Subcutaneous abdominal adipose tissue (tissue), 5 donors: ENCODE measurements at regions not wholly inside any gene's neighbourhood (a gene's known extent, or its start where the extent isn't known, plus 50 kb on each side); places are given as distances from the start of the nearest gene placed in this dataset.

ENCODE experiments used
- H3K27ac ChIP-seq: one replicate; pipeline ENCODE4 v1.7.0; 2013; ENCODE audit warnings: low read depth, mild to moderate bottlenecking, inconsistent platforms, low read length, moderate library complexity
- H3K27me3 ChIP-seq, 5 donors: one replicate each; pipeline ENCODE4 v1.7.0; 2013; ENCODE audit warnings: low read length in 5 of 5, inconsistent platforms in 1 of 5; ENCODE audit not compliant: control insufficient read depth in 5 of 5, insufficient read depth in 4 of 5
- H3K36me3 ChIP-seq, 5 donors: one replicate each; pipeline ENCODE4 v1.7.0; 2013; ENCODE audit warnings: low read length in 5 of 5; ENCODE audit not compliant: control insufficient read depth in 5 of 5, insufficient read depth in 5 of 5
- H3K4me1 ChIP-seq, 5 donors: one replicate each; pipeline ENCODE4 v1.7.0; 2013; ENCODE audit warnings: low read length in 5 of 5, mild to moderate bottlenecking in 3 of 5, moderate library complexity in 1 of 5; ENCODE audit not compliant: control insufficient read depth in 5 of 5, insufficient read depth in 5 of 5
- H3K4me3 ChIP-seq, 5 donors: one replicate each; pipeline ENCODE4 v1.7.0; 2013; ENCODE audit warnings: low read length in 5 of 5, low read depth in 1 of 5
- H3K9ac ChIP-seq, 5 donors: one replicate each; pipeline ENCODE4 v1.7.0; 2013; ENCODE audit warnings: low read length in 5 of 5, mild to moderate bottlenecking in 4 of 5, moderate library complexity in 3 of 5
- H3K9me3 ChIP-seq, 5 donors: one replicate each; pipeline ENCODE4 v1.7.0; 2013; ENCODE audit warnings: low read length in 5 of 5; ENCODE audit not compliant: control insufficient read depth in 5 of 5
- donor health status: healthy.
- donor health status: healthy.
- donor health status: healthy.
- donor health status: healthy.
- donor health status: healthy.

- no peaks in the 10 kb centered on the region for H3K4me1 ChIP-seq
- no peaks in the 10 kb centered on the region for H3K9me3 ChIP-seq
- H3K27ac ChIP-seq: no peak overlapping the region
- H3K4me3 ChIP-seq: no peak overlapping the region
- no peak overlapping the region for H3K9ac ChIP-seq
- H3K36me3 ChIP-seq: no peaks in the 10 kb centered on the region
- no peaks in the 10 kb centered on the region for H3K27me3 ChIP-seq
Measured at GRCh38 chr13:107360010-107360409, 792.1 kb upstream of the ARGLU1 start.

GRCh38 chr13:107358866-107359265, 790.9 kb upstream of the ARGLU1 start:
- H3K27ac ChIP-seq: no peak overlapping the region
- no peaks in the 10 kb centered on the region for H3K27me3 ChIP-seq
- H3K4me3 ChIP-seq: no peak overlapping the region
- H3K36me3 ChIP-seq: no peaks in the 10 kb centered on the region
- H3K9ac ChIP-seq: no peak overlapping the region
- H3K4me1 ChIP-seq: no peaks in the 10 kb centered on the region
- no peaks in the 10 kb centered on the region for H3K9me3 ChIP-seq

- Histone ChIP-seq H3K9me3 (no peaks in the 10 kb centered on the region), H3K4me1 (no peaks in the 10 kb centered on the region), H3K27ac (no peak overlapping the region), H3K4me3 (no peak overlapping the region), H3K9ac (no peak overlapping the region), H3K36me3 (no peaks in the 10 kb centered on the region), H3K27me3 (peaks cover 0 to 3% (median 0%) of the 10 kb centered on the region in 5 donors)
Measured at GRCh38 chr13:107351305-107351704, 783.4 kb upstream of the ARGLU1 start.

GRCh38 chr13:107348925-107349324, 781.0 kb upstream of the ARGLU1 start:
- H3K9ac ChIP-seq: no peak overlapping the region
- no peak overlapping the region for H3K4me3 ChIP-seq
- H3K27me3 ChIP-seq: peaks cover 0 to 3% (median 0%) of the 10 kb centered on the region in 5 donors
- no peaks in the 10 kb centered on the region for H3K9me3 ChIP-seq
- no peaks in the 10 kb centered on the region for H3K36me3 ChIP-seq
- no peak overlapping the region for H3K27ac ChIP-seq
- no peaks in the 10 kb centered on the region for H3K4me1 ChIP-seq

- Histone ChIP-seq H3K36me3 (no peaks in the 10 kb centered on the region), H3K4me3 (no peak overlapping the region), H3K4me1 (no peaks in the 10 kb centered on the region), H3K27ac (no peak overlapping the region), H3K27me3 (peaks cover 0 to 3% (median 0%) of the 10 kb centered on the region in 5 donors), H3K9me3 (no peaks in the 10 kb centered on the region), H3K9ac (no peak overlapping the region)
Measured at GRCh38 chr13:107348471-107348870, 780.5 kb upstream of the ARGLU1 start.

GRCh38 chr13:107347641-107348369, 779.9 kb upstream of the ARGLU1 start:
- no peaks in the 10 kb centered on the region for H3K9me3 ChIP-seq
- H3K4me3 ChIP-seq: no peak overlapping the region
- no peaks in the 10 kb centered on the region for H3K4me1 ChIP-seq
- H3K9ac ChIP-seq: no peak overlapping the region
- H3K27ac ChIP-seq: no peak overlapping the region
- no peaks in the 10 kb centered on the region for H3K36me3 ChIP-seq
- peaks cover 0 to 3% (median 0%) of the 10 kb centered on the region in 5 donors for H3K27me3 ChIP-seq

- Histone ChIP-seq H3K9me3 (no peaks in the 10 kb centered on the region), H3K4me3 (no peak overlapping the region), H3K27ac (no peak overlapping the region), H3K9ac (no peak overlapping the region), H3K4me1 (no peaks in the 10 kb centered on the region), H3K36me3 (no peaks in the 10 kb centered on the region), H3K27me3 (no peaks in the 10 kb centered on the region)
Measured at GRCh38 chr13:107342747-107343146, 774.8 kb upstream of the ARGLU1 start.

- Histone ChIP-seq H3K36me3 (no peaks in the 10 kb centered on the region), H3K27ac (no peak overlapping the region), H3K9me3 (no peaks in the 10 kb centered on the region), H3K4me3 (no peak overlapping the region), H3K9ac (no peak overlapping the region), H3K4me1 (no peaks in the 10 kb centered on the region), H3K27me3 (no peaks in the 10 kb centered on the region)
Measured at GRCh38 chr13:107339209-107339608, 771.3 kb upstream of the ARGLU1 start.

- no peak overlapping the region for H3K4me3 ChIP-seq
- no peaks in the 10 kb centered on the region for H3K27me3 ChIP-seq
- no peak overlapping the region for H3K27ac ChIP-seq
- no peaks in the 10 kb centered on the region for H3K36me3 ChIP-seq
- no peaks in the 10 kb centered on the region for H3K9me3 ChIP-seq
- H3K4me1 ChIP-seq: no peaks in the 10 kb centered on the region
- no peak overlapping the region for H3K9ac ChIP-seq
Measured at GRCh38 chr13:107332188-107332587, 764.3 kb upstream of the ARGLU1 start.

GRCh38 chr13:107331359-107331758, 763.4 kb upstream of the ARGLU1 start:
- no peaks in the 10 kb centered on the region for H3K36me3 ChIP-seq
- H3K9me3 ChIP-seq: no peaks in the 10 kb centered on the region
- no peak overlapping the region for H3K27ac ChIP-seq
- no peak overlapping the region for H3K4me3 ChIP-seq
- no peaks in the 10 kb centered on the region for H3K4me1 ChIP-seq
- H3K27me3 ChIP-seq: no peaks in the 10 kb centered on the region
- H3K9ac ChIP-seq: no peak overlapping the region
